HL-60 (cell line): ENCODE measurements at regions not wholly inside any gene's neighbourhood (a gene's known extent, or its start where the extent isn't known, plus 50 kb on each side); places are given as distances from the start of the nearest gene placed in this dataset.

ENCODE experiments used
- DNase-seq, 2 experiments: peaks; one replicate each; pipeline ENCODE4 v3.0.0-alpha.2; 2010 to 2020; ENCODE audit warnings: low read depth in 1 of 2, low spot score in 1 of 2
- H3K27ac ChIP-seq: fragments of 250-450 bp; sonication (Bioruptor Pico); replicated peaks from 2 replicates; pipeline ENCODE4 v1.5.1; 2020; ENCODE audit warnings: mild to moderate bottlenecking, moderate library complexity
- H3K27me3 ChIP-seq: fragments of 250-450 bp; sonication (Bioruptor Pico); 2 replicates; pipeline ENCODE4 v1.5.1; 2021; ENCODE audit warnings: mild to moderate bottlenecking, moderate library complexity; ENCODE audit not compliant: insufficient read depth, poor library complexity, severe bottlenecking
- H3K4me3 ChIP-seq: replicated peaks from 2 replicates; pipeline ENCODE4 v1.5.1; 2011; ENCODE audit warnings: mild to moderate bottlenecking, control low read depth, low read length; ENCODE audit not compliant: insufficient read depth
- GABPA ChIP-seq: IDR thresholded peaks from 2 replicates; pipeline ENCODE4 v1.6.1; 2012; ENCODE audit warnings: low read depth
- POLR2AphosphoS5 ChIP-seq: IDR thresholded peaks from 2 replicates; pipeline ENCODE4 v1.6.1; 2012; ENCODE audit warnings: low read depth
- SPI1 ChIP-seq: IDR thresholded peaks from 2 replicates; pipeline ENCODE4 v1.6.1; 2012; ENCODE audit warnings: low read depth, mild to moderate bottlenecking, borderline replicate concordance
- TF ChIP-seq, protein P1 (sequence below): IDR thresholded peaks from 2 replicates; pipeline ENCODE4 v1.6.1; 2012; ENCODE audit warnings: low read depth; ENCODE audit not compliant: insufficient replicate concordance
- TF ChIP-seq, protein P2 (sequence below): IDR thresholded peaks from one replicate; pipeline ENCODE4 v1.5.1; 2011; ENCODE audit warnings: low read length, control low read depth, inconsistent platforms; ENCODE audit not compliant: insufficient read depth

DNA sequence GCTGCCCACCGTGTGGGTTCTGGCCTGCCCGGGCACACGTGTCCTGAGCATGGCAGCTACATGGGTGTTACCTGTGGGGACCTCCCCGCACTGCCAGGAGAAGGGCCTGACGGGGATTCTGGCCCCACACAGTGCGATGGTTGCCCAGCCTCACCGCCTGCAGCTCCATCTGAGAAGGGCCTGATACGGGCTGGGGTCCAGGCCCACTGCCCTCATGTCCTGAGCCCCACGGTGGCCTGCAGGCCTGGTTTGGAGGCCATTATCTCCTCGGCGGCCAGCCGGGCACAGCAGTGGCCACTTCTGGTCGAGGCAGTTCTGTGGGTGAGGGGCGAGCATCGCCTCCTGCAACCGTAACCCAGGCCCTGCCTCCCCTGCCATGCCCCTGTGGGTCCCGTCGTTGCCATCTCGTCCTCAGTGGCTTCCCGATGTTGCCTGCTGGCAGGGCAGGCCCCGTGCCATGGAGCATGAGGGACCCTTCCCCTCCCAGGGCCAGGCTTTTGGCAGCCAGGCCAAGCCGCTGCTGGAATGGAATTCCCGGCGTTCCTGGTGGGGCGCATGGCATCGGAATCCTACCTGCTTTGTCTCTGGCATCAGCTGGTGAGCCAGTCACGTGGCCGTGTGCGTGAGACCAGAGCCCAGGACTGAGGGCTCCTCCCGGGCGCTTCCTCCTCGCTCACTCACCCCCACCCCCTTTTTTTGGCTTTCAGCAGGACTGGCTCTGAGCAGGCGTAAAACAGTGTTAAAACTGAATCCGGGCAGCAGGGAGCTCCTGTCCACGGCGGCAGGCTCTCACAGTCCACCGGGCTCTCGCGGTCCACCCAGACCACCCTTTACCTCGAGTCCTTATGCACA, 71.9 kb upstream of the PPARA start:
- H3K27ac ChIP-seq: no peak overlapping the region
- no peaks in the 10 kb centered on the region for H3K27me3 ChIP-seq
- DNase-seq: no peak
- TF ChIP-seq POLR2AphosphoS5 (no peak), GABPA (no peak), SPI1 (no peak)
- TF ChIP-seq, protein P1, sequence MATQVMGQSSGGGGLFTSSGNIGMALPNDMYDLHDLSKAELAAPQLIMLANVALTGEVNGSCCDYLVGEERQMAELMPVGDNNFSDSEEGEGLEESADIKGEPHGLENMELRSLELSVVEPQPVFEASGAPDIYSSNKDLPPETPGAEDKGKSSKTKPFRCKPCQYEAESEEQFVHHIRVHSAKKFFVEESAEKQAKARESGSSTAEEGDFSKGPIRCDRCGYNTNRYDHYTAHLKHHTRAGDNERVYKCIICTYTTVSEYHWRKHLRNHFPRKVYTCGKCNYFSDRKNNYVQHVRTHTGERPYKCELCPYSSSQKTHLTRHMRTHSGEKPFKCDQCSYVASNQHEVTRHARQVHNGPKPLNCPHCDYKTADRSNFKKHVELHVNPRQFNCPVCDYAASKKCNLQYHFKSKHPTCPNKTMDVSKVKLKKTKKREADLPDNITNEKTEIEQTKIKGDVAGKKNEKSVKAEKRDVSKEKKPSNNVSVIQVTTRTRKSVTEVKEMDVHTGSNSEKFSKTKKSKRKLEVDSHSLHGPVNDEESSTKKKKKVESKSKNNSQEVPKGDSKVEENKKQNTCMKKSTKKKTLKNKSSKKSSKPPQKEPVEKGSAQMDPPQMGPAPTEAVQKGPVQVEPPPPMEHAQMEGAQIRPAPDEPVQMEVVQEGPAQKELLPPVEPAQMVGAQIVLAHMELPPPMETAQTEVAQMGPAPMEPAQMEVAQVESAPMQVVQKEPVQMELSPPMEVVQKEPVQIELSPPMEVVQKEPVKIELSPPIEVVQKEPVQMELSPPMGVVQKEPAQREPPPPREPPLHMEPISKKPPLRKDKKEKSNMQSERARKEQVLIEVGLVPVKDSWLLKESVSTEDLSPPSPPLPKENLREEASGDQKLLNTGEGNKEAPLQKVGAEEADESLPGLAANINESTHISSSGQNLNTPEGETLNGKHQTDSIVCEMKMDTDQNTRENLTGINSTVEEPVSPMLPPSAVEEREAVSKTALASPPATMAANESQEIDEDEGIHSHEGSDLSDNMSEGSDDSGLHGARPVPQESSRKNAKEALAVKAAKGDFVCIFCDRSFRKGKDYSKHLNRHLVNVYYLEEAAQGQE: no peak
- TF ChIP-seq, protein P2, sequence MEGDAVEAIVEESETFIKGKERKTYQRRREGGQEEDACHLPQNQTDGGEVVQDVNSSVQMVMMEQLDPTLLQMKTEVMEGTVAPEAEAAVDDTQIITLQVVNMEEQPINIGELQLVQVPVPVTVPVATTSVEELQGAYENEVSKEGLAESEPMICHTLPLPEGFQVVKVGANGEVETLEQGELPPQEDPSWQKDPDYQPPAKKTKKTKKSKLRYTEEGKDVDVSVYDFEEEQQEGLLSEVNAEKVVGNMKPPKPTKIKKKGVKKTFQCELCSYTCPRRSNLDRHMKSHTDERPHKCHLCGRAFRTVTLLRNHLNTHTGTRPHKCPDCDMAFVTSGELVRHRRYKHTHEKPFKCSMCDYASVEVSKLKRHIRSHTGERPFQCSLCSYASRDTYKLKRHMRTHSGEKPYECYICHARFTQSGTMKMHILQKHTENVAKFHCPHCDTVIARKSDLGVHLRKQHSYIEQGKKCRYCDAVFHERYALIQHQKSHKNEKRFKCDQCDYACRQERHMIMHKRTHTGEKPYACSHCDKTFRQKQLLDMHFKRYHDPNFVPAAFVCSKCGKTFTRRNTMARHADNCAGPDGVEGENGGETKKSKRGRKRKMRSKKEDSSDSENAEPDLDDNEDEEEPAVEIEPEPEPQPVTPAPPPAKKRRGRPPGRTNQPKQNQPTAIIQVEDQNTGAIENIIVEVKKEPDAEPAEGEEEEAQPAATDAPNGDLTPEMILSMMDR: no peak
- H3K4me3 ChIP-seq: no peak overlapping the region

DNA sequence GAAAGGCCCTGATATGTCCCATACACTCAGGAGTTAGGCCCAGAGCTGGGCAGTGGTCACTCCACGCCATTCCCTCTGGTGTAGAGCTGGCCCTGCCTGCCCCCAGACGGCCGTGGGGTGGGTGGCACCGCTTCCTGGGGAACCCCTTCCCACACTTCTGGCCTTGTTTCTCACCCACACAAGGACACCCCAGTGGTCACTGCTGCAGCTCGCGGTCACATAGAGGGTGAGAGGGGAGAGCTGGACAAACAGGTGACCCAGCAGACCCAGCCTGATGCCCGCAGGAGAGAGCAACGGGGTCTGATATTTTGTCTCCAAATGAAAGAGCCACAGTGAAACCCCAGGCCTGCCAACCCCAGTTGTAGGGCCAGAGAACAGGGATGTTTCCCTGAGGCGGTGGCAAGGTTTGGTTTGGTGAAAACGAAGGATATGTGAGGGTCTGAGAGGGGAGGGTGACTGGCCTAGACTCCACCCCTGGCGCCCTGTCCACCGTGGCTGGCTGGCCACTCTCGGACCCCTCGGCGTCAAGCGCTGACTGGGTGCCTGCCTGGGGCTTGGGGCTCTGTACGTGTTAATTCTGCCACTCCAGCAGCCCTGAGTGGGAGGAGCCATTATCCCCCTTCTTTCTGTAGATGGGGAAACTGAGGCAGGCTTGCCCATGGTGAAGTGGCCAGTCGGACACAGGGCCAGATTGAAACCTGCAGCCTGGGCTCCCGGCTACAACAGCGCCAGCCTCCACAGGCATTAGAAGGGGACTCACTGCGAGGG, 71.0 kb upstream of the PPARA start:
- no peak for TF ChIP-seq GABPA
- TF ChIP-seq, protein P1: no peak
- no peak for TF ChIP-seq POLR2AphosphoS5
- TF ChIP-seq SPI1: no peak
- TF ChIP-seq, protein P2: no peak
- no peak for DNase-seq
- no peak overlapping the region for H3K27ac ChIP-seq
- no peaks in the 10 kb centered on the region for H3K27me3 ChIP-seq
- no peak overlapping the region for H3K4me3 ChIP-seq

DNA sequence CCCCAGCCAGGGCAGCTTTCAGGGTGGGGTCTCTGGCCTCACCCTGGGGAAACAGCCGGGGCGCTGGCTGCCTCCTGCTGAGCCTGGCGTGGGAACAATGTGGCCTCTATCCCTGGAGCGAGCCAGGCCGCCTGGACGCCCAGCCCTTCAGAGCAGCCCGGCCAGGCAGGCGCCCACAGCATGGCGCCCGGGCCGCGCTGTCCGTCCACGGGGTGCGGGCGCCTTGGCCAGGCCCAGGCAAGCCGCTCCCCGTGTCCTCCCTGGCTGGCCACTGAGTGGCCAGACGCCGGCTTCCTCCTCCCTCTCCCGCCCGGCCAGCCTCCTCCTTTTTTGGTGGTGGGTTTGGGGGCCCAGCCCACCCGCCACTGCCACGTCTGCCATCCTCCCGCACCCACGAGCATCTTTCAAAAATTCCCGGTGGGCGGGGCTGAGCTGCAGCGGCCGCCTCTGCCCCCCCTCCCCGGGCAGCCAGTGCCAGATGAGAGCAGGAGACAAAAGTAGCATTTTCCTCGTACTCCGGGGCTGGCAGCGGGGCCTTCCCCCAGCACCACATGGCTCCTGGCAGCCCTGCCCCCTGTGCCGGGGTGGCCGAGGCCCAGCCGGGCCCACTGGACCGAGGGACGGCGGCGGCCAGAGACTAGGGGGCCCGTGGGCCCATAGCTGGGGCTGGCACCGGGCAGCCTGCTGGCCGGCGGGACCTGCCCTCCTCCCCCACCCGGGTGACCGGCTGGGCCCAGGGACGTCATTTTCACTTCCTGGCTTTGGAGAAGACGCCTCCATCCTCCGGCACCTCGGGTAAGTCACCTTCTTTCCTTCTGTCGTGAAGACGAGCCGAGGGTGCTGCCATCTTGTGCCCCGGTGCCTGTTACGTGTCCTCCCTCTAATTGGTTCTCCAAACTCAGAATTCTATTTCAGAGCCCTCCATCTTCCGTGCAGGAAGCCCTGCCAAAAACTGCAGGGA, 70.2 kb upstream of the PPARA start:
- H3K4me3 ChIP-seq: no peak overlapping the region
- no peak for DNase-seq
- TF ChIP-seq, protein P2: no peak
- TF ChIP-seq, protein P1: no peak
- TF ChIP-seq GABPA: no peak
- no peak for TF ChIP-seq POLR2AphosphoS5
- TF ChIP-seq SPI1: no peak
- H3K27ac ChIP-seq: no peak overlapping the region
- H3K27me3 ChIP-seq: no peaks in the 10 kb centered on the region
